Keratinocyte (primary cell): ENCODE measurements at regions not wholly inside any gene's neighbourhood (a gene's known extent, or its start where the extent isn't known, plus 50 kb on each side); places are given as distances from the start of the nearest gene placed in this dataset.

ENCODE experiments used
- DNase-seq: peaks from one replicate; pipeline ENCODE4 v3.0.0-alpha.2; 2011; ENCODE audit warnings: low read depth, missing footprints, low spot score
- FAIRE-seq: peaks from 2 replicates; lab custom pipeline; 2011; peaks lifted over from hg19 to GRCh38; lab: Jason Lieb, UNC
- H2AFZ ChIP-seq: 2 replicates; pipeline ENCODE4 v1.6.0; 2012; ENCODE audit warnings: low read length, control low read depth, inconsistent platforms; ENCODE audit not compliant: control insufficient read depth
- H3K27ac ChIP-seq: 2 replicates; pipeline ENCODE4 v1.5.1; 2011; ENCODE audit warnings: low read length; ENCODE audit not compliant: control insufficient read depth, insufficient read depth
- H3K27me3 ChIP-seq: 3 replicates; pipeline ENCODE4 v1.6.0; 2011; ENCODE audit warnings: low read length; ENCODE audit not compliant: control insufficient read depth, insufficient read depth; ENCODE audit errors: extremely low read depth
- H3K36me3 ChIP-seq, 2 experiments: 2 replicates in 1 of 2; 3 replicates in 1 of 2; pipeline ENCODE4 v1.5.1; 2011; ENCODE audit warnings: low read length in 2 of 2, mild to moderate bottlenecking in 1 of 2; ENCODE audit not compliant: control insufficient read depth in 2 of 2, insufficient read depth in 2 of 2; ENCODE audit errors: extremely low read depth in 1 of 2
- H3K4me1 ChIP-seq: 3 replicates; pipeline ENCODE4 v1.5.1; 2011; ENCODE audit warnings: low read length; ENCODE audit not compliant: control insufficient read depth, insufficient read depth; ENCODE audit errors: extremely low read depth
- H3K4me2 ChIP-seq: 3 replicates; pipeline ENCODE4 v1.6.0; 2011; ENCODE audit warnings: low read depth, low read length; ENCODE audit not compliant: control insufficient read depth, insufficient read depth; ENCODE audit errors: extremely low read depth
- H3K4me3 ChIP-seq, 3 experiments: fragments of 200-600 bp in 1 of 3; sonication (generic) in 1 of 3; 2 replicates in 2 of 3; 3 replicates in 1 of 3; pipeline ENCODE4 v1.5.1; 2011 to 2016; ENCODE audit warnings: low read length in 3 of 3, mild to moderate bottlenecking in 3 of 3, control low read depth in 2 of 3, inconsistent platforms in 1 of 3, low read depth in 1 of 3, mixed read lengths in 1 of 3, mixed run types in 1 of 3, moderate library complexity in 1 of 3; ENCODE audit not compliant: control insufficient read depth in 2 of 3, insufficient read depth in 2 of 3; ENCODE audit errors: extremely low read depth in 1 of 3
- H3K79me2 ChIP-seq: 2 replicates; pipeline ENCODE4 v1.6.0; 2012; ENCODE audit warnings: low read length; ENCODE audit not compliant: control insufficient read depth, insufficient read depth
- H3K9ac ChIP-seq: 3 replicates; pipeline ENCODE4 v1.6.0; 2011; ENCODE audit warnings: low read length; ENCODE audit not compliant: control insufficient read depth, insufficient read depth; ENCODE audit errors: extremely low read depth
- H3K9me1 ChIP-seq: 3 replicates; pipeline ENCODE4 v1.6.0; 2011; ENCODE audit warnings: low read length; ENCODE audit not compliant: control insufficient read depth, insufficient read depth; ENCODE audit errors: extremely low read depth
- H3K9me3 ChIP-seq: 2 replicates; pipeline ENCODE4 v1.5.1; 2012; ENCODE audit warnings: low read depth, low read length; ENCODE audit not compliant: control insufficient read depth
- H4K20me1 ChIP-seq: 3 replicates; pipeline ENCODE4 v1.6.0; 2011; ENCODE audit warnings: low read length; ENCODE audit not compliant: control insufficient read depth, insufficient read depth; ENCODE audit errors: extremely low read depth
- EZH2 ChIP-seq: IDR thresholded peaks from one replicate; pipeline ENCODE4 v1.6.1; 2012; ENCODE audit warnings: inconsistent platforms, mild to moderate bottlenecking, low read length, moderate library complexity
- dilution Hi-C: fragments of 300-500 bp; cut with MboI; formaldehyde crosslinking; loops from one replicate; pipeline ENCODE4 v1.7.0; 2020; ENCODE audit warnings: low sequenced_read_pairs; ENCODE audit not compliant: extremely low pct_ligation_motif_present
- TF ChIP-seq, protein P1 (sequence below), 3 experiments: IDR thresholded peaks in 1 of 3; conservative IDR thresholded peaks in 1 of 3; optimal IDR thresholded peaks in 1 of 3; 2 replicates in 2 of 3; 3 replicates in 1 of 3; pipeline versions ENCODE3 to v1.5.1; 2011; ENCODE audit warnings: low read length in 3 of 3, mild to moderate bottlenecking in 3 of 3, moderate library complexity in 2 of 3, control low read depth in 1 of 3, inconsistent platforms in 1 of 3; ENCODE audit not compliant: insufficient read depth in 2 of 3; ENCODE audit errors: extremely low read depth in 1 of 3

- peaks cover 4% of the 10 kb centered on the region for H3K4me1 ChIP-seq
- dilution Hi-C loops: no loop called here
- peaks cover 5% of the 10 kb centered on the region for H3K9me3 ChIP-seq
- H3K4me2 ChIP-seq: no peak overlapping the region
- no peak for TF ChIP-seq EZH2
- TF ChIP-seq, protein P1, sequence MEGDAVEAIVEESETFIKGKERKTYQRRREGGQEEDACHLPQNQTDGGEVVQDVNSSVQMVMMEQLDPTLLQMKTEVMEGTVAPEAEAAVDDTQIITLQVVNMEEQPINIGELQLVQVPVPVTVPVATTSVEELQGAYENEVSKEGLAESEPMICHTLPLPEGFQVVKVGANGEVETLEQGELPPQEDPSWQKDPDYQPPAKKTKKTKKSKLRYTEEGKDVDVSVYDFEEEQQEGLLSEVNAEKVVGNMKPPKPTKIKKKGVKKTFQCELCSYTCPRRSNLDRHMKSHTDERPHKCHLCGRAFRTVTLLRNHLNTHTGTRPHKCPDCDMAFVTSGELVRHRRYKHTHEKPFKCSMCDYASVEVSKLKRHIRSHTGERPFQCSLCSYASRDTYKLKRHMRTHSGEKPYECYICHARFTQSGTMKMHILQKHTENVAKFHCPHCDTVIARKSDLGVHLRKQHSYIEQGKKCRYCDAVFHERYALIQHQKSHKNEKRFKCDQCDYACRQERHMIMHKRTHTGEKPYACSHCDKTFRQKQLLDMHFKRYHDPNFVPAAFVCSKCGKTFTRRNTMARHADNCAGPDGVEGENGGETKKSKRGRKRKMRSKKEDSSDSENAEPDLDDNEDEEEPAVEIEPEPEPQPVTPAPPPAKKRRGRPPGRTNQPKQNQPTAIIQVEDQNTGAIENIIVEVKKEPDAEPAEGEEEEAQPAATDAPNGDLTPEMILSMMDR (optimal IDR thresholded peaks at IDR 0.05 in 1 of 3, IDR thresholded peaks at IDR 0.05 in 1 of 3, conservative IDR thresholded peaks at IDR 0.05 in 1 of 3; ENCODE audit: extremely low read depth in 1 of 3, insufficient read depth in 2 of 3, low read length in 3 of 3): no peak
- peaks cover 7% of the 10 kb centered on the region for H3K79me2 ChIP-seq
- no peak overlapping the region for H3K27ac ChIP-seq
- no peaks in the 10 kb centered on the region for H3K9me1 ChIP-seq
- H4K20me1 ChIP-seq: peaks cover 19% of the 10 kb centered on the region
- DNase-seq: no peak
- no peaks in the 10 kb centered on the region for H3K27me3 ChIP-seq
- H2AFZ ChIP-seq: no peak overlapping the region
- no peak overlapping the region for H3K4me3 ChIP-seq
- no peak overlapping the region for H3K9ac ChIP-seq
- no peak for FAIRE-seq
- H3K36me3 ChIP-seq: peaks cover 40 to 41% of the 10 kb centered on the region in 2 experiments
These were observed 106.6 kb downstream of the NCOR2 start for GRCh38 chr12:124460771-124461170.

DNA sequence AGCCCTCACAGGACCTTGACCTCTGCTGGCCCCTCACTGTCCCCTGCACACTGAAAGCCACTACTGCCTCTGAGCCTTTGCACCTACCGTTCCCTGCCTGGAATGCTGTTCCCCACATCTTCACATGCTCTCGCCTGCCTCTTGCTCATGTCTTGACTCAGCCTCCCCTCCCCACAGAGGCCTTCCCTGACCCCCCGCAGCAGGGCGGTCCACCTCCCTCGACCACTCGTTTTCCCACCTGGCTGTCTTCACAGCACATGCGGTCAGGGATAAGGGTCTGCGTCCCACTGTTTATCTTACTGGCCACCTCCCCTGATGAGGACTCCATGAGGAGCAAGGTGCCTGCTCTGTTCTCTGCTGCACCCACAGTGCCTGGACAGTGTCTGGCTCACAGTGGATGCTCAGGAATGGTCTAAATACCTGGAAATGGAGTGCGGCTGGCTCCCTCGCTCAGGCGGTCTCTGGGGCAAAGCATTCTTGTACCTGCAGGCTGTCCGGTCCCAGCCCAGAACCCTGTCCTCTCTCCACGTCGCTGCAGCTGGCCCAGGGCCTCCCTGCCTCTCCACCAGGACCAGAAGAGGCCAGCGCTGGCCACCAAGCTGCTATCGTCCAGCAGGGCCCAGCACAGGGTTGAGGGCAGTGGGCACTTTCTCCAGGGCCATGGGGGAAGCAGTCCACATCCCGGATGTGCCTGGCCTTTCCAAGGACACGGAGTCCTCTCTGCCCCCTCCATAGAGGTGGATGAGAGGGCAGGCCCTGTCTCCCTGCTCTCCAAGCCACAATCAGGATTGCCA, 107.4 kb downstream of the NCOR2 start:
- no peaks in the 10 kb centered on the region for H3K9me1 ChIP-seq
- peaks cover 3% of the 10 kb centered on the region for H3K9me3 ChIP-seq
- H3K36me3 ChIP-seq: peaks cover 39 to 41% of the 10 kb centered on the region in 2 experiments
- dilution Hi-C loops: no loop called here
- H3K9ac ChIP-seq: no peak overlapping the region
- no peak overlapping the region for H3K27ac ChIP-seq
- FAIRE-seq (no peak), DNase-seq (no peak)
- H3K4me2 ChIP-seq: no peak overlapping the region
- H3K79me2 ChIP-seq: peaks cover 7% of the 10 kb centered on the region
- no peak overlapping the region for H2AFZ ChIP-seq
- H3K4me3 ChIP-seq: no peak overlapping the region
- H4K20me1 ChIP-seq: peaks cover 19% of the 10 kb centered on the region
- H3K27me3 ChIP-seq: no peaks in the 10 kb centered on the region
- no peak for TF ChIP-seq EZH2
- TF ChIP-seq, protein P1 (optimal IDR thresholded peaks at IDR 0.05 in 1 of 3, IDR thresholded peaks at IDR 0.05 in 1 of 3, conservative IDR thresholded peaks at IDR 0.05 in 1 of 3; ENCODE audit: extremely low read depth in 1 of 3, insufficient read depth in 2 of 3, low read length in 3 of 3): no peak
- H3K4me1 ChIP-seq: peaks cover 4% of the 10 kb centered on the region
